ENCODE measurements at regions not wholly inside any gene's neighbourhood (a gene's known extent, or its start where the extent isn't known, plus 50 kb on each side); places are given as distances from the start of the nearest gene placed in this dataset.
A peak's percentile ranks its signal among the peaks of the same experiment; 100 is the strongest.
"Not testable (repeated sequence)": the region's sequence is repeated elsewhere in the genome, so short reads cannot be mapped to it uniquely, and the experiment has no call there.

DNA sequence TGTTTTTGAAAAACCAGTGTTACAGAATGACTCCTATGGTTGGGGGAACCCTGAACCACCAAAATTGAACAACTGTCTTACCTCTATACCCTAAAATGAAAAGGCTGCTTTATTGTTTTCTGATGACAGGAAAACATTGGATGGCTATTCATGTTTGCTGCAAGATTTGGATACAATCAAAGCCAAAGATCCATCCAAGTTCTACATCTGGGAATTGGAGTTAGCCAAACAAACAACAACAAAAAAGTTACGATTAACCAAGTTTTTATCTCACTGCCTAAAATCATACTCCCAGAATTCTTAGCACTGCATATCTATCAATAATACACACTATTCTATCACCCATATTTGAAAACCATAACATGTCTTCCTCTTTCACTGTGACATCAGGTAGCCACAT is 349.7 kb upstream of the SLC7A11 start:
- TF ChIP-seq PAX5 (IDR thresholded peaks at IDR 0.05; ENCODE audit: insufficient read depth, low read length, severe bottlenecking) (no peak), SPI1 (IDR thresholded peaks at IDR 0.05; ENCODE audit: low read depth, low read length) (no peak), TAF1 (IDR thresholded peaks at IDR 0.05; ENCODE audit: low read depth, low read length) (no peak), POU2F2 (IDR thresholded peaks at IDR 0.05; ENCODE audit: low read depth, low read length) (no peak), POLR2A (IDR thresholded peaks at IDR 0.05; ENCODE audit: low read depth, low read length) (no peak), POLR2AphosphoS5 (IDR thresholded peaks at IDR 0.05; ENCODE audit: low read depth, low read length) (no peak)
- FAIRE-seq (no peak), DNase-seq (ENCODE audit: insufficient read length, low spot score) (no peak)

DNA sequence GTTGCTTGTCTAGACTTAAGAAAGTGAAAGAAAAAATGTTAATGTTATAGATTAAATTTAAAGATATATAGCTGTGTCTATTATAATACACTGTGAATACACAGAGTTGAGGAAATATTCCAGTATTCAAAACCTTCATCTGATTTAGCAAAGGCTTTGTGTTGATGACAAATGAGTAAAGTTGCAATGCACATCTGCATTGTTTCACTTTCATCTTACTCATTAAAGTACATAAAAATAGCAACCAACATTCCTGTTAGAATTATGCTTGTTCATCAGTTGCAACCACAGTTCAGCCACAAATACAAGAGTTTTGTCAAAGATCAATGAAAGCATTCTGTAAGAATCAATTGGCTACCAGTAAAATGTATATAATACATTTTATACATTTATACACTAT is 346.4 kb upstream of the SLC7A11 start:
- no peak for DNase-seq (ENCODE audit: insufficient read length, low spot score)
- FAIRE-seq = no peak
- TF ChIP-seq POU2F2 (IDR thresholded peaks at IDR 0.05; ENCODE audit: low read depth, low read length) = no peak
- no peak for TF ChIP-seq POLR2AphosphoS5 (IDR thresholded peaks at IDR 0.05; ENCODE audit: low read depth, low read length)
- TF ChIP-seq PAX5 (IDR thresholded peaks at IDR 0.05; ENCODE audit: insufficient read depth, low read length, severe bottlenecking) = no peak
- no peak for TF ChIP-seq POLR2A (IDR thresholded peaks at IDR 0.05; ENCODE audit: low read depth, low read length)
- no peak for TF ChIP-seq TAF1 (IDR thresholded peaks at IDR 0.05; ENCODE audit: low read depth, low read length)
- no peak for TF ChIP-seq SPI1 (IDR thresholded peaks at IDR 0.05; ENCODE audit: low read depth, low read length)

DNA sequence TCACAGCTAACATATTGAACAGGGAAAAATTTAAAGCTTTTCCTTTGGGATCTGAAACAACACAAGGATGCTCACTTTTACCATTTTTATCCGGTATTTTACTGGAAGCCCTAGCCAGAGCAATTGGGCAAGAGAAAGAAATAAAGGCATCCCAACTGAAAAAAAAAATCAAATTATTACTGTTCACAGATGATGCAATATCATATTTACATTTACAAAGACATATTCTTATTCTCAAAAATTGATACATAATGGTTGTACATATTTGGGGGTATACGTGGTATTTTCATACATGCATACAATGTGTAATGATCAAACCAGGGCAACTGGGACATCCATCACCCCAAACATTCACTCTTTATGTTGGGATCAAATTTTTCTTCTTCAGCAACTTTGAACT is 337.0 kb upstream of the SLC7A11 start:
- DNase-seq (ENCODE audit: insufficient read length, low spot score) = no peak
- TF ChIP-seq SPI1 (IDR thresholded peaks at IDR 0.05; ENCODE audit: low read depth, low read length) (no peak), POU2F2 (IDR thresholded peaks at IDR 0.05; ENCODE audit: low read depth, low read length) (no peak), POLR2AphosphoS5 (IDR thresholded peaks at IDR 0.05; ENCODE audit: low read depth, low read length) (no peak), TAF1 (IDR thresholded peaks at IDR 0.05; ENCODE audit: low read depth, low read length) (no peak), PAX5 (IDR thresholded peaks at IDR 0.05; ENCODE audit: insufficient read depth, low read length, severe bottlenecking) (no peak), POLR2A (IDR thresholded peaks at IDR 0.05; ENCODE audit: low read depth, low read length) (no peak)
- FAIRE-seq = no peak

DNA sequence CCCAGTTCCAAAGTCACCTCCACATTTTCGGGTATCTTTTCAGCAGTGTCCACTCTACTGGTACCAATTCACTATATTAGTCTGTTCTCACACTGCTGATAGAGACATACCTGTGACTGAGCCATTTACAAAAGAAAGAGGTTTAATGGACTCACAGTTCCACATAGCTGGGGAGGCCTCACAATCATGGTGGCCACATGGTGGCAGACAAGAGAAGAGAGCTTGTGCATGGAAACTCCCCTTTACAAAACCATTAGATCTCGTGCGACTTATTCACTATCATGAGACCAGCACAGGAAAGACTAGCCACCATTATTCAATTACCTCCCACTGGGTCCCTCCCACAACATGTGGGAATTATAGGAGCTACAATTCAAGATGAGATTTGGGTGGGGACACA is 335.7 kb upstream of the SLC7A11 start:
- not testable (repeated sequence) for DNase-seq (ENCODE audit: insufficient read length, low spot score); FAIRE-seq

DNA sequence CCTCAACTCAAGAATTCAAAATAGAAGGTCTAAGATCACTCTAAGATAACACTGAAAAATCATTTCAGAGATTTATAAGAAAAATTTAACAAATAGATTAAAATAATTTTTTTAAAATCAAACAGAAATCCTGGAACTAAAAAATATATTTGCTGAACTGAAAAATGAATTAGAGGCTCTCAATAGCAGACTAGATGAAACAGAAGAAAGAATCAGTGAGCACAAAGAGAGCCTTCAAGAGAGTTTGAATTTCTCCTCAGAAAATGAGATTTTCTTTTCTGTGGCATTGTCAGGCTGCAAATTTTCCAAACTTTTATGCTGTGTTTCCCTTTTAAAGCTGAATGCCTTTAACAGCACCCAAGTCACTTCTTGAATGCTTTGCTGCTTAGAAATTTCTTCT is 335.0 kb upstream of the SLC7A11 start:
- FAIRE-seq = no peak
- TF ChIP-seq TAF1 (IDR thresholded peaks at IDR 0.05; ENCODE audit: low read depth, low read length) (no peak), POLR2AphosphoS5 (IDR thresholded peaks at IDR 0.05; ENCODE audit: low read depth, low read length) (no peak), PAX5 (IDR thresholded peaks at IDR 0.05; ENCODE audit: insufficient read depth, low read length, severe bottlenecking) (no peak), POU2F2 (IDR thresholded peaks at IDR 0.05; ENCODE audit: low read depth, low read length) (no peak), SPI1 (IDR thresholded peaks at IDR 0.05; ENCODE audit: low read depth, low read length) (no peak), POLR2A (IDR thresholded peaks at IDR 0.05; ENCODE audit: low read depth, low read length) (no peak)
- no peak for DNase-seq (ENCODE audit: insufficient read length, low spot score)

DNA sequence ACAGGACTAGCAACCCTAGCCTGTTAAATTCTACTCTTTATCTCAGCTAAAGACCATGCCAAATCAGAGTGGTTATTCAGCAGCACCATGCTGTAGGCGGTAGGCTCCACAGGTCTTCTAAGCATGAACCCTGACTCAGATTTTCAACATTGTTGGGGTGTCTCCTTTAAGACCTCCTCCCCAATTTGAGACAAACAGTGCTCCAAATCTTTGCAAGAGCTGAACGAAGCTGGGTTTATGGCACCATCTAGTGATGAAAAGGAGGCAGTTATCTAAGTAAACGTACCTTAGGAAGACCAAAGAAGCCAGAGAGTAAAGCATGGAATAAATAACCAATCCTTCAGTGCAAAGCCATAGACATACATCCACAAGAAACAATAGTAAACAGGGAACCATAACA is 334.5 kb upstream of the SLC7A11 start:
- no peak for FAIRE-seq
- DNase-seq (ENCODE audit: insufficient read length, low spot score) = no peak
- TF ChIP-seq PAX5 (IDR thresholded peaks at IDR 0.05; ENCODE audit: insufficient read depth, low read length, severe bottlenecking) (no peak), TAF1 (IDR thresholded peaks at IDR 0.05; ENCODE audit: low read depth, low read length) (no peak), POU2F2 (IDR thresholded peaks at IDR 0.05; ENCODE audit: low read depth, low read length) (no peak), POLR2A (IDR thresholded peaks at IDR 0.05; ENCODE audit: low read depth, low read length) (no peak), POLR2AphosphoS5 (IDR thresholded peaks at IDR 0.05; ENCODE audit: low read depth, low read length) (no peak), SPI1 (IDR thresholded peaks at IDR 0.05; ENCODE audit: low read depth, low read length) (no peak)

DNA sequence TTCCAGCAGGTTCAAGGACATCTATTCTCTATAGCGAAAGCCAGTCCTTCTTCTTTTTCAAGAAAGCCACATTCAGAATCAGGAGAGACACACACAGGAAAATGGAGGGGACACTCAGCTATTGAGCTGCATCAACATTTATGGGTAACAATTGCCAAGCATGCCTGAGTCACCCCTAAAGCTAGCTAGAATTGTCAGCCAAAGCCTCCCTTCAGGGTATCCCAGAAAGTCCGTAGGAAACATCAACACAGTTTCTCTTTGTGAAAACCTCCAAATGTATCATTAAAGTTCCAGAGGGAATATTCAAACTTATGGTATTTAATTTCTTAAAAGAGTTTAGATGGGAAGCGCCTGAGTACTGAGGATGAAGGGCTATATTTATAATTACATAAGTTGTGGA is 331.1 kb upstream of the SLC7A11 start:
- no peak for DNase-seq (ENCODE audit: insufficient read length, low spot score)
- no peak for FAIRE-seq
- no peak for TF ChIP-seq POU2F2 (IDR thresholded peaks at IDR 0.05; ENCODE audit: low read depth, low read length)
- TF ChIP-seq POLR2A (IDR thresholded peaks at IDR 0.05; ENCODE audit: low read depth, low read length) = no peak
- no peak for TF ChIP-seq POLR2AphosphoS5 (IDR thresholded peaks at IDR 0.05; ENCODE audit: low read depth, low read length)
- TF ChIP-seq SPI1 (IDR thresholded peaks at IDR 0.05; ENCODE audit: low read depth, low read length) = no peak
- no peak for TF ChIP-seq TAF1 (IDR thresholded peaks at IDR 0.05; ENCODE audit: low read depth, low read length)
- TF ChIP-seq PAX5 (IDR thresholded peaks at IDR 0.05; ENCODE audit: insufficient read depth, low read length, severe bottlenecking) = no peak

DNA sequence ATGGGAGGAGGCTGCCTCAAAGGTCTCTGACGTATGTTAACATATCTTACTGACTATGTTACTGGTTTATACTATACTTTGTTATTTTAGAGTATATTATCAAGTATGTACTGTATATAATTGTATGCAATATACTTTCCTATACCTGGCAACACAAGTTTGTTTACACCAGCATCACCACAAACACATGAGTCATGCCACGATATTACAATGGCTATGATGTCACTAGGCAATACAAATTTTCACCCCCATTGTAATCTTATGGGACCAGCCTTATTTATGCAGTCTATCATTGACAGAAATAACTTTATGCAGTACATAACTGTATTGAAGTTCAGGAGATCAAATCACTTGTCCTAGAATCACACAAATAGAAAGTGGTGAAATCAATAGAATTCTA is 329.9 kb upstream of the SLC7A11 start:
- FAIRE-seq (peak; percentile 62), DNase-seq (ENCODE audit: insufficient read length, low spot score) (no peak)
- TF ChIP-seq POLR2A (IDR thresholded peaks at IDR 0.05; ENCODE audit: low read depth, low read length) (no peak), TAF1 (IDR thresholded peaks at IDR 0.05; ENCODE audit: low read depth, low read length) (no peak), POU2F2 (IDR thresholded peaks at IDR 0.05; ENCODE audit: low read depth, low read length) (no peak), PAX5 (IDR thresholded peaks at IDR 0.05; ENCODE audit: insufficient read depth, low read length, severe bottlenecking) (no peak), POLR2AphosphoS5 (IDR thresholded peaks at IDR 0.05; ENCODE audit: low read depth, low read length) (no peak), SPI1 (IDR thresholded peaks at IDR 0.05; ENCODE audit: low read depth, low read length) (no peak)

DNA sequence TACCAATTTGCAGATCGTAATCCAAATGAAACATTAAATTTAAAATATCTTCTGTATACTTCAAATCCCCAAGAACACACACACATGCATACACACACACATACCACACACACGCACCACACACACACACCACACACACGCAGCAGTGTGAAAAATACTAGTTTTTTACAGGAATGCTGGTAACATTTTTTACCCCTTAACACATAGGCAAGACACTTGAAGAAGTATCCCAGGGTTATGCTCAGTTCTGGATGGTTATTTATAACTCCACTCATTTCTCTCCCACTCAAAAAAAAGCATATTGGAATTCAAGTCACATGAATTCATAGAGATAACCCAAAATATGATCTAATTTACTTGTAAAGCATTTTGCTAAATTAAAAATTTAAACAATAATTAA is 325.5 kb upstream of the SLC7A11 start:
- no peak for TF ChIP-seq POU2F2 (IDR thresholded peaks at IDR 0.05; ENCODE audit: low read depth, low read length)
- TF ChIP-seq POLR2AphosphoS5 (IDR thresholded peaks at IDR 0.05; ENCODE audit: low read depth, low read length) = no peak
- TF ChIP-seq TAF1 (IDR thresholded peaks at IDR 0.05; ENCODE audit: low read depth, low read length) = no peak
- no peak for TF ChIP-seq PAX5 (IDR thresholded peaks at IDR 0.05; ENCODE audit: insufficient read depth, low read length, severe bottlenecking)
- no peak for TF ChIP-seq POLR2A (IDR thresholded peaks at IDR 0.05; ENCODE audit: low read depth, low read length)
- TF ChIP-seq SPI1 (IDR thresholded peaks at IDR 0.05; ENCODE audit: low read depth, low read length) = no peak
- DNase-seq (ENCODE audit: insufficient read length, low spot score) (no peak), FAIRE-seq (no peak)

DNA sequence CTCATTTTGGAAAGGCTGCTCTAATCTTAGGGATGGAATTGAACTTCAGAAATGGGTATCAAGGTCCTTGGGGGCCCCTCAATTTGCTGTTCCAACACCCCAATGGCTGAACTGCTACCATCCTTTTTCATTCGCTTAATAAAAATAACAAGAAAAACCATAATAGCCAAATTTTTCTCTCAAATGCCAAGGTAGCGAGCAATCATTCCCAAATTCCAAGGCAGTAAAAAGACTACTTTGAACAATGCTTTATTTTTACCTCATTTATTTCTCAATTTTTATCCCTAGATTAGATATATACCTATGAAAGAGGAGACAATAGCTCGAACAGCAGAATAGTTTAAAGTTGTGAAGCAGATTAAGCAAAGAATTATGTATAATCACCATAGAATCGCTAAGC is 323.4 kb upstream of the SLC7A11 start:
- TF ChIP-seq POLR2AphosphoS5 (IDR thresholded peaks at IDR 0.05; ENCODE audit: low read depth, low read length) (no peak), POU2F2 (IDR thresholded peaks at IDR 0.05; ENCODE audit: low read depth, low read length) (no peak), SPI1 (IDR thresholded peaks at IDR 0.05; ENCODE audit: low read depth, low read length) (no peak), PAX5 (IDR thresholded peaks at IDR 0.05; ENCODE audit: insufficient read depth, low read length, severe bottlenecking) (no peak), POLR2A (IDR thresholded peaks at IDR 0.05; ENCODE audit: low read depth, low read length) (no peak), TAF1 (IDR thresholded peaks at IDR 0.05; ENCODE audit: low read depth, low read length) (no peak)
- DNase-seq (ENCODE audit: insufficient read length, low spot score) = no peak
- no peak for FAIRE-seq

Measured in GM12891 (cell line).